Fibroblast of lung (primary cell): ENCODE measurements at regions not wholly inside any gene's neighbourhood (a gene's known extent, or its start where the extent isn't known, plus 50 kb on each side); places are given as distances from the start of the nearest gene placed in this dataset.

Source experiments
- DNase-seq, 2 donors: peaks; one replicate each; pipeline versions ENCODE4 v3.0.0 to v3.0.0-alpha.2; 2010; ENCODE audit warnings: low read depth in 2 of 2
- H2AFZ ChIP-seq: 2 replicates; pipeline ENCODE4 v1.5.1; 2012; ENCODE audit warnings: low read length, control low read depth, inconsistent platforms
- H3K27ac ChIP-seq: 2 replicates; pipeline ENCODE4 v1.5.1; 2011; ENCODE audit warnings: low read length, control low read depth; ENCODE audit not compliant: insufficient read depth
- H3K27me3 ChIP-seq: 2 replicates; pipeline ENCODE4 v1.5.1; 2011; ENCODE audit warnings: mild to moderate bottlenecking, low read length; ENCODE audit not compliant: control insufficient read depth, insufficient read depth
- H3K36me3 ChIP-seq: 2 replicates; pipeline ENCODE4 v1.5.1; 2011; ENCODE audit warnings: low read length; ENCODE audit not compliant: control insufficient read depth, insufficient read depth
- H3K4me1 ChIP-seq: 2 replicates; pipeline ENCODE4 v1.5.1; 2011; ENCODE audit warnings: low read length; ENCODE audit not compliant: control insufficient read depth, insufficient read depth; ENCODE audit errors: extremely low read depth
- H3K4me2 ChIP-seq: 2 replicates; pipeline ENCODE4 v1.5.1; 2011; ENCODE audit warnings: low read length, control low read depth; ENCODE audit not compliant: insufficient read depth; ENCODE audit errors: extremely low read depth
- H3K4me3 ChIP-seq, 4 experiments: fragments of 200-600 bp in 1 of 4; sonication (generic) in 1 of 4; replicated peaks in 1 of 4; 2 replicates each; pipeline ENCODE4 v1.5.1; 2011 to 2016; ENCODE audit warnings: low read length in 4 of 4, low read depth in 3 of 4, mild to moderate bottlenecking in 3 of 4, control low read depth in 2 of 4, inconsistent platforms in 1 of 4, mixed read lengths in 1 of 4; ENCODE audit not compliant: insufficient read depth in 1 of 4; ENCODE audit errors: control extremely low read depth in 1 of 4
- H3K79me2 ChIP-seq: 2 replicates; pipeline ENCODE4 v1.5.1; 2012; ENCODE audit warnings: mild to moderate bottlenecking, low read length, inconsistent platforms; ENCODE audit not compliant: control insufficient read depth, insufficient read depth
- H3K9ac ChIP-seq: 2 replicates; pipeline ENCODE4 v1.5.1; 2011; ENCODE audit warnings: mild to moderate bottlenecking, low read length, control low read depth; ENCODE audit not compliant: insufficient read depth
- H3K9me3 ChIP-seq: 2 replicates; pipeline ENCODE4 v1.5.1; 2012; ENCODE audit warnings: low read depth, low read length; ENCODE audit not compliant: control insufficient read depth, insufficient read depth
- H4K20me1 ChIP-seq: 2 replicates; pipeline ENCODE4 v1.5.1; 2011; ENCODE audit warnings: low read length; ENCODE audit not compliant: control insufficient read depth, insufficient read depth; ENCODE audit errors: extremely low read depth
- CTCF ChIP-seq, 2 donors: IDR thresholded peaks in 1 of 2; conservative IDR thresholded peaks in 1 of 2; 1 replicate in 1 of 2; 2 replicates in 1 of 2; pipeline ENCODE4 v1.5.1; 2011 to 2012; ENCODE audit warnings: low read length in 2 of 2, control low read depth in 1 of 2, inconsistent platforms in 1 of 2, low read depth in 1 of 2, mild to moderate bottlenecking in 1 of 2
- EZH2 ChIP-seq: IDR thresholded peaks from 2 replicates; pipeline ENCODE4 v1.5.1; 2012; ENCODE audit warnings: low read length, control low read depth, mild to moderate bottlenecking; ENCODE audit errors: missing control alignments

GRCh38 chr2:45332094-45332493 lies 279.0 kb downstream of the SRBD1 start:
- Histone ChIP-seq H3K36me3 (no peaks in the 10 kb centered on the region), H3K27ac (no peak overlapping the region), H3K79me2 (no peaks in the 10 kb centered on the region), H3K4me3 (no peak overlapping the region), H3K9me3 (no peaks in the 10 kb centered on the region), H3K4me1 (no peaks in the 10 kb centered on the region), H3K4me2 (no peak overlapping the region), H4K20me1 (no peaks in the 10 kb centered on the region), H3K9ac (no peak overlapping the region), H3K27me3 (peaks cover 2% of the 10 kb centered on the region), H2AFZ (no peak overlapping the region)
- DNase-seq = no peak
- TF ChIP-seq CTCF (conservative IDR thresholded peaks at IDR 0.05 in 1 of 2, IDR thresholded peaks at IDR 0.05 in 1 of 2; ENCODE audit: low read depth in 1 of 2, low read length in 2 of 2) (no peak), EZH2 (no peak)

GRCh38 chr2:45331410-45331786 lies 279.7 kb downstream of the SRBD1 start:
- H3K27ac ChIP-seq = no peak overlapping the region
- H3K4me1 ChIP-seq = no peaks in the 10 kb centered on the region
- no peak overlapping the region for H2AFZ ChIP-seq
- no peaks in the 10 kb centered on the region for H4K20me1 ChIP-seq
- H3K27me3 ChIP-seq = peaks cover 5% of the 10 kb centered on the region
- H3K79me2 ChIP-seq = no peaks in the 10 kb centered on the region
- TF ChIP-seq EZH2 (no peak), CTCF (conservative IDR thresholded peaks at IDR 0.05 in 1 of 2, IDR thresholded peaks at IDR 0.05 in 1 of 2; ENCODE audit: low read depth in 1 of 2, low read length in 2 of 2) (no peak)
- H3K4me3 ChIP-seq = no peak overlapping the region
- H3K9me3 ChIP-seq = no peaks in the 10 kb centered on the region
- H3K36me3 ChIP-seq = no peaks in the 10 kb centered on the region
- DNase-seq = no peak
- H3K4me2 ChIP-seq = no peak overlapping the region
- H3K9ac ChIP-seq = no peak overlapping the region

- Histone ChIP-seq H3K4me3 (no peak overlapping the region), H3K27ac (no peak overlapping the region), H3K4me2 (no peak overlapping the region), H2AFZ (no peak overlapping the region), H3K4me1 (no peaks in the 10 kb centered on the region), H3K9me3 (no peaks in the 10 kb centered on the region), H3K36me3 (no peaks in the 10 kb centered on the region), H3K79me2 (no peaks in the 10 kb centered on the region), H4K20me1 (no peaks in the 10 kb centered on the region), H3K27me3 (peaks cover 5% of the 10 kb centered on the region), H3K9ac (no peak overlapping the region)
- TF ChIP-seq CTCF (conservative IDR thresholded peaks at IDR 0.05 in 1 of 2, IDR thresholded peaks at IDR 0.05 in 1 of 2; ENCODE audit: low read depth in 1 of 2, low read length in 2 of 2) (no peak), EZH2 (no peak)
- peak in 1 of 2 donors; percentile 69 for DNase-seq
Observed at GRCh38 chr2:45330637-45331409, 280.2 kb downstream of the SRBD1 start.
